Spinal cord (tissue), 9 donors: ENCODE measurements at regions not wholly inside any gene's neighbourhood (a gene's known extent, or its start where the extent isn't known, plus 50 kb on each side); places are given as distances from the start of the nearest gene placed in this dataset.

Experiments
- DNase-seq, 6 donors: peaks; one replicate each; pipeline versions ENCODE4 v3.0.0 to v3.0.0-alpha.2; 2013 to 2015; ENCODE audit warnings: low spot score in 6 of 6, low read depth in 4 of 6
- H3K27ac ChIP-seq: one replicate; pipeline ENCODE4 v1.5.1; 2013; ENCODE audit warnings: low read depth, low read length, control low read depth
- H3K27me3 ChIP-seq: one replicate; pipeline ENCODE4 v1.6.1; 2013; ENCODE audit warnings: low read length; ENCODE audit not compliant: control insufficient read depth, insufficient read depth
- H3K36me3 ChIP-seq: one replicate; pipeline ENCODE4 v1.6.1; 2013; ENCODE audit warnings: low read length; ENCODE audit not compliant: control insufficient read depth, insufficient read depth
- H3K4me1 ChIP-seq: one replicate; pipeline ENCODE4 v1.6.1; 2013; ENCODE audit warnings: low read length; ENCODE audit not compliant: control insufficient read depth, insufficient read depth
- H3K4me3 ChIP-seq: one replicate; pipeline ENCODE4 v1.5.1; 2013; ENCODE audit warnings: low read depth, low read length, control low read depth
- H3K9me3 ChIP-seq: one replicate; pipeline ENCODE4 v1.6.1; 2013; ENCODE audit warnings: low read length; ENCODE audit not compliant: control insufficient read depth, insufficient read depth
- WGBS: methylation state at CpG from one replicate; pipeline ENCODE4 v1.1.5; 2013; ENCODE audit warnings: missing lambda C conversion rate; ENCODE audit not compliant: insufficient coverage; 5-methylcytosine and 5-hydroxymethylcytosine counted together
- donor health status: healthy.

- H3K9me3 ChIP-seq, result no peaks in the 10 kb centered on the region
- no peak overlapping the region for H3K27ac ChIP-seq
- WGBS, result no CpG with 5 or more reads among the region's 5 CpGs
- no peaks in the 10 kb centered on the region for H3K4me1 ChIP-seq
- no peak for DNase-seq
- no peaks in the 10 kb centered on the region for H3K27me3 ChIP-seq
- peaks cover 9% of the 10 kb centered on the region for H3K36me3 ChIP-seq
- H3K4me3 ChIP-seq, result no peak overlapping the region
These were observed 263.9 kb upstream of the RGS6 start for GRCh38 chr14:71668186-71668912.

GRCh38 chr14:71672596-71672995 is 259.6 kb upstream of the RGS6 start:
- H3K4me1 ChIP-seq, result no peaks in the 10 kb centered on the region
- WGBS, result 88% methylated on average over 3 of the region's 5 CpGs
- H3K4me3 ChIP-seq, result no peak overlapping the region
- H3K36me3 ChIP-seq, result peaks cover 13% of the 10 kb centered on the region
- no peaks in the 10 kb centered on the region for H3K9me3 ChIP-seq
- H3K27ac ChIP-seq, result no peak overlapping the region
- DNase-seq, result no peak
- H3K27me3 ChIP-seq, result no peaks in the 10 kb centered on the region

GRCh38 chr14:71675126-71675899 is 256.9 kb upstream of the RGS6 start:
- Histone ChIP-seq H3K36me3 (peaks cover 13% of the 10 kb centered on the region), H3K9me3 (no peaks in the 10 kb centered on the region), H3K27ac (no peak overlapping the region), H3K4me1 (no peaks in the 10 kb centered on the region), H3K4me3 (no peak overlapping the region), H3K27me3 (no peaks in the 10 kb centered on the region)
- 77% methylated on average over 2 of the region's 7 CpGs for WGBS
- DNase-seq, result peak in 1 of 6 donors; percentile 14

GRCh38 chr14:71675900-71676287 is 256.3 kb upstream of the RGS6 start:
- Histone ChIP-seq H3K36me3 (peaks cover 13% of the 10 kb centered on the region), H3K9me3 (no peaks in the 10 kb centered on the region), H3K4me1 (no peaks in the 10 kb centered on the region), H3K27ac (no peak overlapping the region), H3K27me3 (no peaks in the 10 kb centered on the region), H3K4me3 (no peak overlapping the region)
- no peak for DNase-seq
- WGBS, result no CpG with 5 or more reads among the region's 5 CpGs

- no peaks in the 10 kb centered on the region for H3K9me3 ChIP-seq
- H3K36me3 ChIP-seq, result peaks cover 12% of the 10 kb centered on the region
- H3K27ac ChIP-seq, result no peak overlapping the region
- no peaks in the 10 kb centered on the region for H3K4me1 ChIP-seq
- no peak for DNase-seq
- H3K27me3 ChIP-seq, result no peaks in the 10 kb centered on the region
- no peak overlapping the region for H3K4me3 ChIP-seq
- WGBS, result 57% methylated on average over 6 of the region's 10 CpGs
These were observed 251.4 kb upstream of the RGS6 start for GRCh38 chr14:71680736-71681387.

- Histone ChIP-seq H3K4me3 (no peak overlapping the region), H3K4me1 (no peaks in the 10 kb centered on the region), H3K27ac (no peak overlapping the region), H3K27me3 (no peaks in the 10 kb centered on the region), H3K36me3 (peaks cover 12% of the 10 kb centered on the region), H3K9me3 (no peaks in the 10 kb centered on the region)
- no peak for DNase-seq
- WGBS, result 100% methylated on average over 1 of the region's 3 CpGs
These were observed 249.9 kb upstream of the RGS6 start for GRCh38 chr14:71682337-71682736.

- Histone ChIP-seq H3K4me3 (no peak overlapping the region), H3K27ac (no peak overlapping the region), H3K9me3 (no peaks in the 10 kb centered on the region), H3K4me1 (no peaks in the 10 kb centered on the region), H3K27me3 (no peaks in the 10 kb centered on the region), H3K36me3 (peaks cover 12% of the 10 kb centered on the region)
- no peak for DNase-seq
- WGBS, result 95% methylated on average over 15 of the region's 15 CpGs
These were observed 247.9 kb upstream of the RGS6 start for GRCh38 chr14:71684323-71684722.

GRCh38 chr14:71686677-71687076 is 245.6 kb upstream of the RGS6 start:
- peaks cover 17% of the 10 kb centered on the region for H3K36me3 ChIP-seq
- 70% methylated on average over 2 of the region's 5 CpGs for WGBS
- H3K27ac ChIP-seq, result peak overlapping the region; percentile 7
- H3K9me3 ChIP-seq, result no peaks in the 10 kb centered on the region
- no peaks in the 10 kb centered on the region for H3K4me1 ChIP-seq
- H3K27me3 ChIP-seq, result no peaks in the 10 kb centered on the region
- no peak overlapping the region for H3K4me3 ChIP-seq
- DNase-seq, result no peak

- peak overlapping the region; percentile 7 for H3K27ac ChIP-seq
- no peak overlapping the region for H3K4me3 ChIP-seq
- no peaks in the 10 kb centered on the region for H3K4me1 ChIP-seq
- no peaks in the 10 kb centered on the region for H3K9me3 ChIP-seq
- no peaks in the 10 kb centered on the region for H3K27me3 ChIP-seq
- WGBS, result no CpG with 5 or more reads among the region's 2 CpGs
- peak in 1 of 6 donors; percentile 22 for DNase-seq
- H3K36me3 ChIP-seq, result peaks cover 17% of the 10 kb centered on the region
These were observed 244.9 kb upstream of the RGS6 start for GRCh38 chr14:71687166-71687831.
